ENCODE measurements at regions not wholly inside any gene's neighbourhood (a gene's known extent, or its start where the extent isn't known, plus 50 kb on each side); places are given as distances from the start of the nearest gene placed in this dataset.
"Not testable (repeated sequence)": the region's sequence is repeated elsewhere in the genome, so short reads cannot be mapped to it uniquely, and the experiment has no call there.

DNA sequence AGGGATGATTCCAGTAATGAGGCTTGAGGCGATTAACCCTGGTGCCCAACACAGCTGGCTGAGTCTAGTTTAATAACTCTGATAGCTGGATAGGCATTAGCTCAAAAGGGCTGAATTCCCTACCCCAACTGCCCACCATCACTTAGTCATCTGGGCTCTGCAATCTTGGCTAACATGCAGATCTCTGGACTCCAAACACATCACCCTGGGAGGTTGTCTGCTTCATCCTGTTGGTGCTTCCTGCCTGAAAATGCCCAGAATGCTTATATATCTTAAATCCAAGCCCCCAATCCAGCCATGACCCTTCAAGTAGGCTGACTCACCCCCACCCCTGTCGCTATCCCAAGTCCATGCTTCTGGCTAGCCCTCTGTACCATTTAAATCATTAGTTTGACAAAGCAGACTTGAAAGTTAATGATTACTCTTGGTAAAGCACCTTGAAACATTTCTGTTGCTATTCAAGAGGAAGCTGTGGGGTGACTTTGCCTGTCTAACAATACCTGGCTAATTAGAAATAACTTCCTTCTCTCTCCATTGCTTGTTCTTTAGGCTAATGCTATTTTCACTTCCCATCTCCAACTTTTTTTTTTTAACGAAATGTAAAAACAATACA is 107.0 kb upstream of the RORA start:
- Mint-ChIP-seq H3K27me3 (peaks cover 15% of the 10 kb centered on the region), H3K4me3 (no peak overlapping the region), H3K36me3 (ENCODE audit: low read depth) (no peaks in the 10 kb centered on the region), H3K4me1 (no peaks in the 10 kb centered on the region), H3K9me3 (ENCODE audit: low read depth) (no peaks in the 10 kb centered on the region), H3K27ac (no peak overlapping the region)
- ChIA-PET CTCF (interaction anchor here (0.6 kb wide), 1 partner anchor 83 kb away, joined by 4 read pairs; no protein-coding TSS in a partner anchor), POLR2A (no interaction called here)
- DNase-seq (no peak), ATAC-seq (no peak)
- intact Hi-C loops (cut with DNase I, micrococcal nuclease) = no loop called here

DNA sequence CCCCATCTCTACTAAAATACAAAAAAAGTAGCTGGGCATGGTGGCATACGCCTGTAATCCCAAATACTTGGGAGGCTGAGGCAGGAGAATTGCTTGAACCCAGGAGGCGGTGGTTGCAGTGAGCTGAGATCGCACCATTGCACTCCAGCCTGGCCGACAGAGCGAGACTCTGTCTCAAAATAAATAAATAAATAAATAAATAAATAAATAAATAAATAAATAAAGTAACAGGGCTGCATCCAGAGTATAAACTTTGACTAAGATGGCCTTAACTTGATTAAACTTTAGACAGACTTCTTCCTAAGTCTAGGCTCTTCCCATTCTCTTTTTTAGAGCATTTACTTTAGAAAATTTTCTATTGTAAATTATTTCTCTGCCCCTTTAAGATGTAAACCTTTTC is 105.6 kb upstream of the RORA start:
- intact Hi-C loops (cut with DNase I, micrococcal nuclease); DNase-seq; ATAC-seq; H3K9me3 Mint-ChIP-seq (ENCODE audit: low read depth); CTCF ChIA-PET; H3K27ac Mint-ChIP-seq; POLR2A ChIA-PET; H3K4me3 Mint-ChIP-seq; H3K36me3 Mint-ChIP-seq (ENCODE audit: low read depth); H3K4me1 Mint-ChIP-seq: not testable (repeated sequence)
- H3K27me3 Mint-ChIP-seq = peaks cover 14% of the 10 kb centered on the region

DNA sequence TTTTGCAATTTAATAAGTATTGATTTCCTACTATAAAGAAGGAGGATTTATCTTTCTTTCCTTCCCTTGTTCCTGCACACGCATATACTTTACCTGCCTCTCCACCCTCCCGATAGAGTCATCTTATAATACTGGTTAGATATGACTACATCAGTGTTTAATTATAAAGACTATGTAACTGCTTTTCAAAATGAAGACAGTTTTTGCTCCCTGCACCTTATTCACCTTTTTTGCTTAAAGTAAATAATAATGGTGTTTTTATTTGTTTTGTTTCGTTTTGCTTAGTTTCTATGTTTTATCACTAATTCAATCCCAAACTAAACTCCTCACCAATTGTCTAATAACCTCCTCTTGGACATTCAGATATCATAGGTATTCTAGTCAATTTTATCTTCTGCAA is 101.9 kb upstream of the RORA start:
- peaks cover 14% of the 10 kb centered on the region for H3K27me3 Mint-ChIP-seq
- no peak overlapping the region for H3K27ac Mint-ChIP-seq
- ChIA-PET POLR2A (no interaction called here), CTCF (no interaction called here)
- DNase-seq = no peak
- no peaks in the 10 kb centered on the region for H3K9me3 Mint-ChIP-seq (ENCODE audit: low read depth)
- intact Hi-C loops (cut with DNase I, micrococcal nuclease) = no loop called here
- H3K4me1 Mint-ChIP-seq = no peaks in the 10 kb centered on the region
- ATAC-seq = no peak
- no peaks in the 10 kb centered on the region for H3K36me3 Mint-ChIP-seq (ENCODE audit: low read depth)
- no peak overlapping the region for H3K4me3 Mint-ChIP-seq

DNA sequence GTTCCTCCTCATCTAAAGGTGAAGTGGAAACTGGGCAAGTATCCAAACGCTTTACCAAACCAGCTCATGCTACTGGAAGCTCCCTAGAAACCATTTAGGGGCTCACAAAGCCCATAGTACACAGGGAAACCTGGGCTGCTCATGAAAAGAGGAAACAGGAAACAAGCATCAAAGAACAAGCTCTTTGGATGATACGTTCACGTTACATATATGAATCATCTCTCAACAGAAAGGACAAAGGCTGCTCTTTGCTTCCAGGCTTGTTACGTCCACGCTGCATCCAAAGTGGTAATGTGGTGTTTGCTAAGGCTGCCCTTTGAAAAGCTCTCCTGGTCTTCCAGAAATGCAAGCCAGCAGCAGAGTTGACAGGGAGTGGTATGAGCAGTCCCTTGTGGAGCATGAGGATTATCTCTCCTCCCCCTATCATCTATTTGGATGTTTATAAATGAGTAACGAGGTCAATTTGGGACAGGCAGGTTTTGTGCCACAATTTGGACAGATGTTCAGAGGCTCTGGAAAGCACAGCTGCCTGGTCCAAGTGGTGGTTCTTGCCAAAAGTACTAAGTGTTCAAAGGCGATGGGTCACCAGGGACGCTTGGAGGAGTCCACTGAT is 98.0 kb upstream of the RORA start:
- Mint-ChIP-seq H3K9me3 (ENCODE audit: low read depth) (no peaks in the 10 kb centered on the region), H3K27me3 (peaks cover 9% of the 10 kb centered on the region), H3K36me3 (ENCODE audit: low read depth) (no peaks in the 10 kb centered on the region), H3K4me1 (no peaks in the 10 kb centered on the region), H3K27ac (no peak overlapping the region), H3K4me3 (no peak overlapping the region)
- ChIA-PET POLR2A (no interaction called here), CTCF (interaction anchor here (0.7 kb wide), 1 partner anchor 1310 kb away, joined by 3 read pairs; no protein-coding TSS in a partner anchor)
- intact Hi-C loops (cut with DNase I, micrococcal nuclease) = no loop called here
- DNase-seq (no peak), ATAC-seq (no peak)

DNA sequence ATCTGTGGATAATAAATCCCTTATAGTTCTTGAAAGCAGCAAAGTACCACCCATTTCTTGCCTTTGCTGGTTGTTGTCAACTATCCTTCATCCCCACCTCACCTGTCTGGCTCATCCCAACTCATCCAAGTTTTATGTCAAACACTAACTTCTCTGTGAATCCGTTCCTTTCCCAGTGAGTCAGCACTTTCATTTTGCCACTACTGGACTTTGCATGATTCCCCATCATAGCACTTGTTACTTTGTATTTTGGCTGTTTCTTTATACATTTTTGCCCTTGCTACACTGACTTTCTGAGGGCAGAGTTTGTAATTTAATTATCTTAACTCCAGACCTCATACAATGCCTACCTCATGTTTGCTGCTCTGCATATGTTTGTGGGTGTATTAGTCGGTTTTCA is 90.8 kb upstream of the RORA start:
- H3K27ac Mint-ChIP-seq = no peak overlapping the region
- ChIA-PET CTCF (no interaction called here), POLR2A (no interaction called here)
- no peaks in the 10 kb centered on the region for H3K4me1 Mint-ChIP-seq
- no peak for DNase-seq
- H3K9me3 Mint-ChIP-seq (ENCODE audit: low read depth) = peaks cover 2% of the 10 kb centered on the region
- intact Hi-C loops (cut with DNase I, micrococcal nuclease) = no loop called here
- no peak overlapping the region for H3K4me3 Mint-ChIP-seq
- H3K27me3 Mint-ChIP-seq = peaks cover 9% of the 10 kb centered on the region
- ATAC-seq = no peak
- H3K36me3 Mint-ChIP-seq (ENCODE audit: low read depth) = no peaks in the 10 kb centered on the region

- intact Hi-C loops (cut with DNase I, micrococcal nuclease) = no loop called here
- Mint-ChIP-seq H3K27me3 (peaks cover 8% of the 10 kb centered on the region), H3K4me1 (no peaks in the 10 kb centered on the region), H3K4me3 (no peak overlapping the region), H3K36me3 (ENCODE audit: low read depth) (no peaks in the 10 kb centered on the region), H3K27ac (no peak overlapping the region), H3K9me3 (ENCODE audit: low read depth) (peaks cover 2% of the 10 kb centered on the region)
- DNase-seq (no peak), ATAC-seq (no peak)
- ChIA-PET POLR2A (no interaction called here), CTCF (interaction anchor here (0.6 kb wide), 1 partner anchor 244 kb away, joined by 3 read pairs; no protein-coding TSS in a partner anchor)
Observed at GRCh38 chr15:61318802-61319525, 89.9 kb upstream of the RORA start.

- Mint-ChIP-seq H3K4me3 (no peak overlapping the region), H3K27me3 (peaks cover 7% of the 10 kb centered on the region), H3K9me3 (ENCODE audit: low read depth) (peaks cover 2% of the 10 kb centered on the region), H3K36me3 (ENCODE audit: low read depth) (no peaks in the 10 kb centered on the region), H3K27ac (no peak overlapping the region), H3K4me1 (no peaks in the 10 kb centered on the region)
- ChIA-PET POLR2A (no interaction called here), CTCF (no interaction called here)
- DNase-seq = no peak
- ATAC-seq = no peak
- intact Hi-C loops (cut with DNase I, micrococcal nuclease) = no loop called here
Observed at GRCh38 chr15:61318301-61318700, 89.2 kb upstream of the RORA start.

- POLR2A ChIA-PET = no interaction called here
- peaks cover 2% of the 10 kb centered on the region for H3K9me3 Mint-ChIP-seq (ENCODE audit: low read depth)
- peaks cover 4% of the 10 kb centered on the region for H3K27me3 Mint-ChIP-seq
- DNase-seq = no peak
- H3K4me3 Mint-ChIP-seq = no peak overlapping the region
- CTCF ChIA-PET = interaction anchor here (0.5 kb wide), 1 partner anchor 99 kb away, joined by 3 read pairs; no protein-coding TSS in a partner anchor
- H3K36me3 Mint-ChIP-seq (ENCODE audit: low read depth) = no peaks in the 10 kb centered on the region
- H3K4me1 Mint-ChIP-seq = no peaks in the 10 kb centered on the region
- intact Hi-C loops (cut with DNase I, micrococcal nuclease) = no loop called here
- H3K27ac Mint-ChIP-seq = no peak overlapping the region
- no peak for ATAC-seq
Observed at GRCh38 chr15:61315471-61315870, 86.4 kb upstream of the RORA start.

- no peak for ATAC-seq
- H3K9me3 Mint-ChIP-seq (ENCODE audit: low read depth) = no peaks in the 10 kb centered on the region
- H3K36me3 Mint-ChIP-seq (ENCODE audit: low read depth) = no peaks in the 10 kb centered on the region
- no peak overlapping the region for H3K27ac Mint-ChIP-seq
- intact Hi-C loops (cut with DNase I, micrococcal nuclease) = no loop called here
- ChIA-PET CTCF (interaction anchor here (1.0 kb wide), 1 partner anchor 10 kb away, joined by 3 read pairs; no protein-coding TSS in a partner anchor), POLR2A (no interaction called here)
- no peak overlapping the region for H3K4me3 Mint-ChIP-seq
- H3K27me3 Mint-ChIP-seq = no peaks in the 10 kb centered on the region
- H3K4me1 Mint-ChIP-seq = no peaks in the 10 kb centered on the region
- DNase-seq = no peak
Observed at GRCh38 chr15:61314427-61314826, 85.3 kb upstream of the RORA start.

GRCh38 chr15:61309617-61310016 is 80.5 kb upstream of the RORA start:
- intact Hi-C loops (cut with DNase I, micrococcal nuclease) = no loop called here
- CTCF ChIA-PET = interaction anchor here (0.8 kb wide), 1 partner anchor 801 kb away, joined by 4 read pairs; no protein-coding TSS in a partner anchor
- no peak for ATAC-seq

GRCh38 chr15:61309031-61309511 is 80.0 kb upstream of the RORA start:
- DNase-seq (no peak), ATAC-seq (no peak)
- ChIA-PET POLR2A (no interaction called here), CTCF (interaction anchor here (0.8 kb wide), 1 partner anchor 801 kb away, joined by 4 read pairs; no protein-coding TSS in a partner anchor)
- no peaks in the 10 kb centered on the region for H3K9me3 Mint-ChIP-seq (ENCODE audit: low read depth)
- H3K27me3 Mint-ChIP-seq = peaks cover 11% of the 10 kb centered on the region
- no peaks in the 10 kb centered on the region for H3K4me1 Mint-ChIP-seq
- intact Hi-C loops (cut with DNase I, micrococcal nuclease) = no loop called here
- H3K4me3 Mint-ChIP-seq = no peak overlapping the region
- H3K36me3 Mint-ChIP-seq (ENCODE audit: low read depth) = no peaks in the 10 kb centered on the region
- H3K27ac Mint-ChIP-seq = no peak overlapping the region

More at GRCh38 chr15:61309617-61310016, 80.5 kb upstream of the RORA start:
- Mint-ChIP-seq H3K9me3 (ENCODE audit: low read depth) (no peaks in the 10 kb centered on the region), H3K27me3 (peaks cover 11% of the 10 kb centered on the region), H3K4me3 (no peak overlapping the region), H3K4me1 (no peaks in the 10 kb centered on the region), H3K27ac (no peak overlapping the region), H3K36me3 (ENCODE audit: low read depth) (no peaks in the 10 kb centered on the region)
- POLR2A ChIA-PET = no interaction called here
- no peak for DNase-seq

- Mint-ChIP-seq H3K36me3 (ENCODE audit: low read depth) (no peaks in the 10 kb centered on the region), H3K27ac (no peak overlapping the region), H3K27me3 (peaks cover 11% of the 10 kb centered on the region), H3K4me1 (no peaks in the 10 kb centered on the region), H3K9me3 (ENCODE audit: low read depth) (no peaks in the 10 kb centered on the region), H3K4me3 (no peak overlapping the region)
- DNase-seq = no peak
- ATAC-seq = no peak
- ChIA-PET CTCF (no interaction called here), POLR2A (no interaction called here)
- intact Hi-C loops (cut with DNase I, micrococcal nuclease) = no loop called here
Observed at GRCh38 chr15:61308437-61308836, 79.3 kb upstream of the RORA start.

Data from activated CD4-positive, alpha-beta T cell treated with anti-CD3 and anti-CD28 coated beads for 36 hours (primary cell).